ENCODE measurements at regions not wholly inside any gene's neighbourhood (a gene's known extent, or its start where the extent isn't known, plus 50 kb on each side); places are given as distances from the start of the nearest gene placed in this dataset.

GRCh38 chr13:77383097-77383496, 56.2 kb upstream of the MYCBP2 start:
- no peak for TF ChIP-seq CTCF (conservative IDR thresholded peaks at IDR 0.05)
- no peak for TF ChIP-seq ZFX (IDR thresholded peaks at IDR 0.05)

All from C4-2B (cell line).